ENCODE measurements at regions not wholly inside any gene's neighbourhood (a gene's known extent, or its start where the extent isn't known, plus 50 kb on each side); places are given as distances from the start of the nearest gene placed in this dataset.

GRCh38 chr10:8969853-8970252 lies 915.4 kb downstream of the GATA3 start:
- TF ChIP-seq CTCF (IDR thresholded peaks at IDR 0.05; ENCODE audit: extremely low read depth in 1 of 2, insufficient read depth in 1 of 2, low read depth in 1 of 2, low read length in 2 of 2) (no peak), POLR2A (IDR thresholded peaks at IDR 0.05; ENCODE audit: low read depth, low read length) (no peak), MYC (IDR thresholded peaks at IDR 0.05; ENCODE audit: low read depth, low read length) (no peak), POLR2AphosphoS5 (IDR thresholded peaks at IDR 0.05; ENCODE audit: insufficient read depth, low read depth, low read length) (no peak), MAX (IDR thresholded peaks at IDR 0.05; ENCODE audit: insufficient read depth, insufficient read length) (no peak)

All from endothelial cell of umbilical vein (primary cell).